Retinal pigment epithelial cell (primary cell): ENCODE measurements at regions not wholly inside any gene's neighbourhood (a gene's known extent, or its start where the extent isn't known, plus 50 kb on each side); places are given as distances from the start of the nearest gene placed in this dataset.

Experiments
- DNase-seq: peaks from one replicate; pipeline ENCODE4 v3.0.0-alpha.2; 2010; ENCODE audit warnings: low read depth
- H3K4me3 ChIP-seq: 2 replicates; pipeline ENCODE4 v1.5.1; 2011; ENCODE audit warnings: mild to moderate bottlenecking, low read length, control low read depth, moderate library complexity
- CTCF ChIP-seq: conservative IDR thresholded peaks from 2 replicates; pipeline ENCODE4 v1.5.1; 2011; ENCODE audit warnings: low read depth, low read length, control low read depth, inconsistent platforms

- no peak for TF ChIP-seq CTCF
- DNase-seq, result no peak
- no peak overlapping the region for H3K4me3 ChIP-seq
These were observed 100.8 kb upstream of the SLC35B3 start for GRCh38 chr6:8536122-8536521.

GRCh38 chr6:8535519-8535918 is 100.2 kb upstream of the SLC35B3 start:
- no peak for TF ChIP-seq CTCF
- no peak for DNase-seq
- no peak overlapping the region for H3K4me3 ChIP-seq

- no peak overlapping the region for H3K4me3 ChIP-seq
- DNase-seq, result no peak
- TF ChIP-seq CTCF, result no peak
These were observed 95.6 kb upstream of the SLC35B3 start for GRCh38 chr6:8530785-8531435.

- H3K4me3 ChIP-seq, result no peak overlapping the region
- TF ChIP-seq CTCF, result no peak
- no peak for DNase-seq
These were observed 93.9 kb upstream of the SLC35B3 start for GRCh38 chr6:8529250-8529649.

- TF ChIP-seq CTCF, result no peak
- no peak overlapping the region for H3K4me3 ChIP-seq
- DNase-seq, result no peak
These were observed 92.5 kb upstream of the SLC35B3 start for GRCh38 chr6:8527818-8528217.

GRCh38 chr6:8526624-8527023 is 91.3 kb upstream of the SLC35B3 start:
- H3K4me3 ChIP-seq, result no peak overlapping the region
- DNase-seq, result no peak
- TF ChIP-seq CTCF, result no peak

- no peak for TF ChIP-seq CTCF
- DNase-seq, result no peak
- no peak overlapping the region for H3K4me3 ChIP-seq
These were observed 90.0 kb upstream of the SLC35B3 start for GRCh38 chr6:8525370-8525769.
